ENCODE measurements at regions not wholly inside any gene's neighbourhood (a gene's known extent, or its start where the extent isn't known, plus 50 kb on each side); places are given as distances from the start of the nearest gene placed in this dataset.

DNA sequence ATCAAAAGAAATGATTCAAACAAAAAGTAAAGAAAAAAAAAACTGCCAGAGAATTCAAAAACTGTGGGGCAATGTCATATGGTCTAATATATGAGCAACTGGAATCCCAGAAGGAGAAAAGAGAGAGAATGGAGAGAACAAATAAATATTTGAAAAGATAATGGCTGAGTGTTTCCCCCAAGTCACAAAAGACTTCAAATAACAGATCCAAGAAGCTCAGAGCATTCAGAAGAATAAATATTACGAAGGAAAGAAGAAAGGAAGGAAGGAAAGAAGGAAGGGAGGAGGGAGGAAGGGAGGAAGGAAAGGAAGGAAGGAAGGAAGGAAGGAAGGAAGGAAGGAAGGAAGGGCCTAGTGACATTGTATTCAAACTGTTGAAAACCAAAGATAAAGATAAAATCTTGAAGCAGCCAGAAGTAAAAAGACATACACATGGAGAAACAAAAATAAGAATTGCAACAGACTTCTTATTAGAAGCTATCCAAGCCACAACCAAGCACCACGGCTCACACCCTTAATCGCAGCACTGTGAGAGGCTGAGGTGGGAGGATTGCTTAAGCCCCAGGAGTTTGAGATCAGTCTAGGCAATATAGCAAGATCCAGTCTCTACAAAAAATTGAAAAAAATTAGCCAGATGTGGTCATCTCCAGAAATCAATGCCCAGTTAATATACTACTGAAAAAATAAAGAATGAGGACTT lies 118.9 kb upstream of the IGSF10 start:
- Mint-ChIP-seq H3K27me3 (ENCODE audit: insufficient read depth) (no peaks in the 10 kb centered on the region), H3K4me1 (peaks cover 2% of the 10 kb centered on the region), H3K9me3 (peaks cover 17% of the 10 kb centered on the region), H3K4me3 (no peak overlapping the region), H3K36me3 (ENCODE audit: low read depth) (no peaks in the 10 kb centered on the region), H3K27ac (no peak overlapping the region)
- no peaks in the 10 kb centered on the region for H3K4me1 ChIP-seq (ENCODE audit: control insufficient read depth, insufficient read depth, low read length)
- TF ChIP-seq, protein P1, sequence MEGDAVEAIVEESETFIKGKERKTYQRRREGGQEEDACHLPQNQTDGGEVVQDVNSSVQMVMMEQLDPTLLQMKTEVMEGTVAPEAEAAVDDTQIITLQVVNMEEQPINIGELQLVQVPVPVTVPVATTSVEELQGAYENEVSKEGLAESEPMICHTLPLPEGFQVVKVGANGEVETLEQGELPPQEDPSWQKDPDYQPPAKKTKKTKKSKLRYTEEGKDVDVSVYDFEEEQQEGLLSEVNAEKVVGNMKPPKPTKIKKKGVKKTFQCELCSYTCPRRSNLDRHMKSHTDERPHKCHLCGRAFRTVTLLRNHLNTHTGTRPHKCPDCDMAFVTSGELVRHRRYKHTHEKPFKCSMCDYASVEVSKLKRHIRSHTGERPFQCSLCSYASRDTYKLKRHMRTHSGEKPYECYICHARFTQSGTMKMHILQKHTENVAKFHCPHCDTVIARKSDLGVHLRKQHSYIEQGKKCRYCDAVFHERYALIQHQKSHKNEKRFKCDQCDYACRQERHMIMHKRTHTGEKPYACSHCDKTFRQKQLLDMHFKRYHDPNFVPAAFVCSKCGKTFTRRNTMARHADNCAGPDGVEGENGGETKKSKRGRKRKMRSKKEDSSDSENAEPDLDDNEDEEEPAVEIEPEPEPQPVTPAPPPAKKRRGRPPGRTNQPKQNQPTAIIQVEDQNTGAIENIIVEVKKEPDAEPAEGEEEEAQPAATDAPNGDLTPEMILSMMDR (conservative IDR thresholded peaks at IDR 0.05) = no peak
- H3K36me3 ChIP-seq (ENCODE audit: control insufficient read depth, insufficient read depth, low read length) = no peaks in the 10 kb centered on the region
- H3K9ac ChIP-seq (ENCODE audit: extremely low read depth, low read length, poor library complexity, severe bottlenecking) = no peak overlapping the region
- H3K27me3 ChIP-seq (ENCODE audit: control insufficient read depth, insufficient read depth, low read length, poor library complexity, severe bottlenecking) = no peaks in the 10 kb centered on the region
- H3K27ac ChIP-seq (ENCODE audit: low read depth, low read length) = no peak overlapping the region
- 92% methylated on average over 3 of the region's 3 CpGs; no CpG with 5 or more reads in 1 of the 2 experiments for WGBS, 2 experiments (ENCODE audit: insufficient coverage in 1 of 2, insufficient read length in 1 of 2)
- DNase-seq = no peak
- peaks cover 20% of the 10 kb centered on the region for H3K9me3 ChIP-seq (ENCODE audit: control insufficient read depth, low read length)
- no peak overlapping the region for H3K4me3 ChIP-seq (ENCODE audit: low read length)

DNA sequence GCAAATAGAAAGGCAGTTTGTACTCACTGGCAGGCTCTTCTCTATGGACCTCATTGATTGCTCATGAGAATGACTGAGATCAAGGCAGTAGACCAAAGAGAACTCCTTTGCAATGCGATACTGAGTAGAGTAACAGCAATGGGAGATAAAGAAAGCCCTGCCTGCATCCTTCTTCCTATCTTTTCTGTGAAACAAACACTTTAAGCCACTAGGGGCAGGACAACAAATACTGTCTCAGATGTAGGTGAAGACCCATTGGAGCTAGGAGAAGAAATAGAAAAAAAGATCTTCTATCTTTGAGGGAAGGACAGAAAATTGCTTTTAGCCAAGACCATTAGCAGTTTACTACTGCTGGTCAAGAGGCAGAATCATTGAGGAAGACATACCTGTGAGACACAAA lies 117.6 kb upstream of the IGSF10 start:
- Histone ChIP-seq H3K27me3 (ENCODE audit: control insufficient read depth, insufficient read depth, low read length, poor library complexity, severe bottlenecking) (no peaks in the 10 kb centered on the region), H3K9me3 (ENCODE audit: control insufficient read depth, low read length) (peaks cover 20% of the 10 kb centered on the region), H3K36me3 (ENCODE audit: control insufficient read depth, insufficient read depth, low read length) (no peaks in the 10 kb centered on the region), H3K27ac (ENCODE audit: low read depth, low read length) (no peak overlapping the region), H3K4me3 (ENCODE audit: low read length) (no peak overlapping the region), H3K9ac (ENCODE audit: extremely low read depth, low read length, poor library complexity, severe bottlenecking) (no peak overlapping the region), H3K4me1 (ENCODE audit: control insufficient read depth, insufficient read depth, low read length) (no peaks in the 10 kb centered on the region)
- no peak overlapping the region for H3K27ac Mint-ChIP-seq
- no peaks in the 10 kb centered on the region for H3K36me3 Mint-ChIP-seq (ENCODE audit: low read depth)
- TF ChIP-seq, protein P1 (conservative IDR thresholded peaks at IDR 0.05) = peak; percentile 48
- DNase-seq = no peak
- no peaks in the 10 kb centered on the region for H3K27me3 Mint-ChIP-seq (ENCODE audit: insufficient read depth)
- no peak overlapping the region for H3K4me3 Mint-ChIP-seq
- H3K4me1 Mint-ChIP-seq = no peaks in the 10 kb centered on the region
- H3K9me3 Mint-ChIP-seq = peaks cover 17% of the 10 kb centered on the region
- WGBS, 2 experiments (ENCODE audit: insufficient coverage in 1 of 2, insufficient read length in 1 of 2) = 91% methylated on average over 1 of the region's 1 CpG; no CpG with 5 or more reads in 1 of the 2 experiments

DNA sequence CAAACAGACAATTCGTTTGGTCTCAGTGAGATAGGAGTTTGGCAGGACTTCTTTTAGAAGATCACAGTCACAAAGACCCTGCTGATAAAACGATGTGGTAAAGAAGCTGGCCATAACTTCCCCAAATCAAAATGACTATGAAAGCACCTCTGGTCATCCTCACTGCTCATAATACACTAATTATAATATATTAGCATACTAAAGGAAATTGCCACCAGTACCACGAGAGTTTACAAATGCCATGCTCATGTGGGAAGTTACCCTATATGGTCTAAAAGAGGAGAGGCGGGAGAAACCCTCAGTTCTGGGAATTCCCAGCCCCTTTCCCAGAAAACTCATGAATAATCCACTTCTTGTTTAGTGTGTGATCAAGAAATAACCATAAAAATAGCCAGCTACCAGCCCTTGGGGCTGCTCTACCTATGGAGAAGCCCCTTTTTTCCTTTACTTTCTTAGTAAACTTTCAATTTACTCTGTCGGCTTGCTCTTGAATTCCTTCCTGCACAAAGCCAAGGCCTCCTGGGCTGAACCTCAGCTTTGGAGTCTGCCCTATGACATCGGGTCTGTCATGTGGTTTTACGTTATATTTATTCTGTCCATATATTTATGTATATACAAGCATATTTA lies 115.8 kb upstream of the IGSF10 start:
- WGBS, 2 experiments (ENCODE audit: insufficient coverage in 1 of 2, insufficient read length in 1 of 2) = 83 to 88% methylated on average over 2 to 5 of the region's 7 CpGs
- no peaks in the 10 kb centered on the region for H3K36me3 ChIP-seq (ENCODE audit: control insufficient read depth, insufficient read depth, low read length)
- H3K4me3 ChIP-seq (ENCODE audit: low read length) = no peak overlapping the region
- H3K27ac Mint-ChIP-seq = no peak overlapping the region
- H3K9me3 Mint-ChIP-seq = peaks cover 20% of the 10 kb centered on the region
- DNase-seq = no peak
- H3K4me1 ChIP-seq (ENCODE audit: control insufficient read depth, insufficient read depth, low read length) = no peaks in the 10 kb centered on the region
- no peaks in the 10 kb centered on the region for H3K36me3 Mint-ChIP-seq (ENCODE audit: low read depth)
- no peaks in the 10 kb centered on the region for H3K27me3 Mint-ChIP-seq (ENCODE audit: insufficient read depth)
- no peak overlapping the region for H3K9ac ChIP-seq (ENCODE audit: extremely low read depth, low read length, poor library complexity, severe bottlenecking)
- no peaks in the 10 kb centered on the region for H3K4me1 Mint-ChIP-seq
- peaks cover 20% of the 10 kb centered on the region for H3K9me3 ChIP-seq (ENCODE audit: control insufficient read depth, low read length)
- no peaks in the 10 kb centered on the region for H3K27me3 ChIP-seq (ENCODE audit: control insufficient read depth, insufficient read depth, low read length, poor library complexity, severe bottlenecking)
- TF ChIP-seq, protein P1 (conservative IDR thresholded peaks at IDR 0.05) = no peak
- H3K27ac ChIP-seq (ENCODE audit: low read depth, low read length) = no peak overlapping the region
- H3K4me3 Mint-ChIP-seq = no peak overlapping the region
